GM10266 (cell line): ENCODE measurements at regions not wholly inside any gene's neighbourhood (a gene's known extent, or its start where the extent isn't known, plus 50 kb on each side); places are given as distances from the start of the nearest gene placed in this dataset.

Source experiments
- DNase-seq: peaks from one replicate; pipeline ENCODE4 v3.0.0; 2012; ENCODE audit errors: extremely low spot score
- CTCF ChIP-seq: IDR thresholded peaks from 2 replicates; pipeline ENCODE4 v1.5.1; 2012; ENCODE audit warnings: mild to moderate bottlenecking, low read depth; ENCODE audit not compliant: control insufficient read depth, insufficient read depth; ENCODE audit errors: missing control alignments

GRCh38 chr2:174654419-174654941 lies 56.9 kb upstream of the WIPF1 start:
- DNase-seq, result no peak
- no peak for TF ChIP-seq CTCF

- no peak for DNase-seq
- TF ChIP-seq CTCF, result no peak
These were observed 51.3 kb upstream of the WIPF1 start for GRCh38 chr2:174648896-174649295.
